Activated naive CD4-positive, alpha-beta T cell treated with anti-CD3 and anti-CD28 coated beads, Interleukin-2, amount 50 U/mL, for 16 hours (primary cell): ENCODE measurements at regions not wholly inside any gene's neighbourhood (a gene's known extent, or its start where the extent isn't known, plus 50 kb on each side); places are given as distances from the start of the nearest gene placed in this dataset.

Experiments used
- DNase-seq: peaks from one replicate; pipeline ENCODE4 v3.0.0-alpha.2; 2020

DNA sequence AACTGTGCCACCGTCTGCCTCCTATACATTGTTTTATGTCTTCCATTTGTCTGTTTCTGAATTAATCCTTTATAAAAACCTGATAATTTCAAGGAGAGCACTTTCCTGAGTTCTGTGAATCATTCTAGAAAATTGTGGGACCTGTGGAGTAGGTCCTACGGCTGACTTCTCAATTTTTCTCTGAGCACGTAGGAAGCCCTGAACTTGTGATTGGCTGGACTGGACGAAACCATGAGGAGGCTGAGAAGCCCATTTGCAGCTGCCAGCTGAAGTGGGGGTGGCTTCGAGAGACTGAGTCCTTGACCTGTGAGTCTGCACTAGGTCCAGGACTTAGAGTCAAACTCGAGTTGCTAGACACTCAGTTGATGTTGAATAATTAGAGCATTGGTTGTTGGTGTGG, 277.1 kb upstream of the NCAM2 start:
- no peak for DNase-seq

DNA sequence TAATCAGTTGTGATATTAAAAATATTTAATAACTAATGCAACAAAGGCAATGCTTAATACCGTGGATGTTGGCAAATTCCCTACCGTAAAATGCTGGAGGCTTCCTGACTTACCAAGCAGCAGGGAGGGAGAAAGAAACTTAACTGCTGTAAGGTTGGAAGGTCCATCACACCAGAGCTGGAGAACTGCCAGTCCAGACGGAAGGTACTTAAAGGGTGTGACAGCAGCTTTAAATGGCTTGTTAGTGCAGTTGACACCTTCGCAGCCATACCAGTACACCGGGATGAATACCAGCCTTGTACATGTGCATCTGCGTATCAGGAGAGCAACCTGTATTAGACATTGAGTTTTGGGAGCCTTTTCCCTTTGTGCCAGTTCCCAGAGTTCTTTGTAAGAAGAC, 269.5 kb upstream of the NCAM2 start:
- no peak for DNase-seq

DNA sequence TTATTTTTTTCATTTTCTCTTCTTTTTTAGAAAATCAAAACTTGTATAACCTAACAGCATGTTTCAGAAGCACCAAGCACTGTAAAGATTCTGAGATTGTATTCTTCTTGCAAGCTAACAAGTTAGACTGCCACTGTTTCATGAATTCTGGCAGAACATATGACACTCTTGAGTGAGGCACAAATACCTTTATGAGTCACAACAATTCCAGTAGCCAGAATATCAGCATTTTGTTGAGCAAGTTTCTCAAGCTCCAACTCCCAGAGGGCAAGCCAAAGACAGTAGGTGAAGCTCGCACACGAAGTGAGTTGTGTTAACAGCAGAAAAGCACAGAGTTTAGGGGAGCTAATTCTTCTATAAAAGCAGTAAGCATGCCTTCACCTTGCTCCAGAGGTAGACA, 268.8 kb upstream of the NCAM2 start:
- DNase-seq: no peak

DNA sequence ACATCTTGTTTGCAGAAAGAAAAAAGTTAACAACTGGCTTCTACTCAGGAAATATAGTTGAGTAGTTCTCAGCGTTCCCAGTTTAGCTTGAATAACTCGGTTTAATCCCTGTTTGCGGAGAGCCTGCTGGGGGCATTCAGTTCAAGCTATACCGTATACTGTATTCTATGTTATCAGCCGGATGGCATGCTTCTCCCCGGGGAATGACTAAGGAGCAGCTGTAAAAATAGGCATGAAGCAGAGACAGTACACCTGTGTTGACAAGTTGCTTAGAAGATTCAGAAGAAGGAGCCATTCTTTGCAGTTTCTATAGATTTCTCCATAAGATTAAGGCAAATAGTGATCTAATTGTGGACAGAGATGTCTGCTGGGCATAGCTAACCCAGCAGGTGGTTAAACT, 267.8 kb upstream of the NCAM2 start:
- no peak for DNase-seq

DNA sequence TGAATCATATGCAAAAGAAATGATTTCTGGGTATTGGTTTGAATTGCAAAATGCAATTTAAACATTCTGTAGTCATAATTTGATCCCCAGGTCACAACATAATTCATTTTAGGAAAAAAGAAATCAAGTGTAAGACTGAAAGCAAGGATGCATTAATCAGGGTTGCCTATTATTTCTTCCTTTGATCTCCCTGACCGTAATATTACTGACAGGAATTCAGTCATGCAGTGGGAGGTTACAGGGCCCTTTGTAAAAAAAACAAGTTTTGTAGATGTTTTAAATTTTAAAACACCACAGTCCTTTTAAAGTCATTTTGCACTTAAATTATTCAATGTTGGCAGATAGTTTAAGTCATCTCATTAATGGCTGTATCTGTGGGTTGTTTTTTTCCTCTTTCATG, 263.0 kb upstream of the NCAM2 start:
- no peak for DNase-seq

DNA sequence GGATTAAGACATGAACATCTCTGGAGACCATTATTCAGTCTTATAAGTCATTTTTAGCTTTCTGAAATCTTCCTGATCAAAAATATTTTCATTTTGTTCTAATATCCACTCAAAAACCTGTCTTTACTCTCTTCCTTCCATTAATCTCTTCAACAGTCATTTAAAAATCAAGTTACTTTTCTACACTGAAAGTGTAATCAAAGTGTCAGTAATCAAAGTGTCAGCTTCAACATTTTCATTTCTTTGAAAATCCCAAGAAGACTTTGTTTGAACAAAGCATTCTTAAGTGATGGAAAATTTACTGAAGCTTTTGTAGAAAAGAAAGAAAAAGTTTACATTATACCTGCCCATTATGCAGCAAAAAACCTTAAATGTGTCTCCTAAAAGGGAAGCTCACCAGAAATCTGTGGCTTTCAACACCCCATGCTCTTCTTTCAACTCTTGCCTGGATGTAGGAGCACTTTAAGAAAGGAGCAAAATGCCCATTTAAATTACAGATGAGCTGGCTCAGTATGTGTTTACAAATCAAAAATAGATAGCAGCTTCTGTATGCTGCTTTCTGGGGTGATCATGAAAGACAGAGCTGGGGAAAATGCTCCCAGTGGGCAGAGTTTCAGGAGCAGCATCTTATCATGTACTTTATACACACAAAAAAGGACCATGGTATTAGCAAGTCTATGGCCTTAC, 260.8 kb upstream of the NCAM2 start:
- DNase-seq: no peak

DNA sequence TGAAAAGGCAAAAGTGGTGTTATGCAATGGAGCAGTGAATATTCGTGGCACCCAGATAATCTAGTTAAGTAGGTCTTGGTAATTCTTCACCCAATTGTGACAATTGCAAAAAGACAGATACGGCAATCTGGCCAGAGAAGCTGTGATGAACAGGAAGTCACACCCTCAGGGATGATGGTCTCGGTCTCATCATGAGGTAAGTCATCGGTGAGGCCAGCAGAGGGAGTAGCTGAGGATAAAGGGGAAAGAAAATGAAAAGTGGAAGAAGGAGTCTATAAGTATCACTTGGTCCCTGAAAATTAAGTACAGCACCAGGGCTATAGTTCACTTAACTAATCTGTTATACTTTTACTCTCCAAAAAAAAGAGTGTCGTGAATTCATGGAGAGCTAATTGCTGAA, 258.8 kb upstream of the NCAM2 start:
- no peak for DNase-seq

DNA sequence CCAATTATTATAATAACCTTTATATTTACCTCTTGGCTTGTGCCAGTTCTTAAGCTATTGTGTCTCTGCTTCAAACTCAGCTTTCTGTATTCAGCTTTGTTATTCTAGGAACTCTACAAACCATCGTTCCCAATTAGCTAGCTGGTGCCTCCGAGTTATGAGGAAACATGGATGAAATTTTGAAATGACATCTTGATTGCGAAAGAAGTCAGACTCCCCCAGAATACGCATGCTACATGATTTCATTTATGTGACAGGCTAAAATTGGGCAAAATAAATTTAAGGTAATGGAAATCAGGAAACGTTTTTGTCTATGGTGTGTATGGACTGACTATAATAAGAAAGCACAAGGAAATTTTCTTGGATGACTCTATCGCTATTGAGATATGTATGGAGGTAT, 256.8 kb upstream of the NCAM2 start:
- no peak for DNase-seq

DNA sequence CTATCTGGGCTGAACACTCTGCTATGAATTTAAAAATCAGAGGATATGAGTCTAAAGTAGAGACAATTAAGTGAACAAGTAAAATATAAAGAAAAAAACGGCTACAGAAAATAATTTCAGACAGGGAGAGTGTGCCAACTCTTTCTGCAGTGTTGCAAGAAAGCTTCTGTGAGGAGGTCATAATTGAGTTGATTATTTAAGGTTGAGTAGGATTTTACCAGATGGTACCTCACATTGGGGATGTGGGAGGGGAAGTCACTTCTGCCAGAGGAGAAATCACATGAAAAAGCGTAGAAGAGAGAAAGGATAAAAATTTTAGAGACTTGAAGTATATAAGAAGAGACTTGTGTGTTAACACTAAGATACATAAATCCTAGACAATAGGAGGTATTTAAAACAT, 238.0 kb upstream of the NCAM2 start:
- no peak for DNase-seq

DNA sequence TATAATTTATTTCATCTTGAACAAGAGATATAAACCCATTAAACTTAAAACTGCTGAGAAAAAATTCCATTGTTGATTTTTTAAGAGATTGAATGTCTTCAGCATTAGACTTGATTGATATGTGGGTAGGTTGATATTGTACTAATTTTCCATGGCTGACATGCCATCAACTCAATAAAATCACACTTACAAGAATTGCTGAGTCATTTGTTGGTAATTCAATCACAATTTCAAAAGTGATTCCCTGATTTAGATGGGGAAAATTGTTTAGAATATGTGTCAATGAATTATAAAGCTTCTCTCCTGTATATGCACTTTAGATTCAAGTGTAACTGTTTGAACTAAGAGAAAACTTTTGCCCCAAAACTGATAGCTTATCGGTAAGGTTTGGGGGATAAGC, 223.5 kb upstream of the NCAM2 start:
- DNase-seq: no peak

DNA sequence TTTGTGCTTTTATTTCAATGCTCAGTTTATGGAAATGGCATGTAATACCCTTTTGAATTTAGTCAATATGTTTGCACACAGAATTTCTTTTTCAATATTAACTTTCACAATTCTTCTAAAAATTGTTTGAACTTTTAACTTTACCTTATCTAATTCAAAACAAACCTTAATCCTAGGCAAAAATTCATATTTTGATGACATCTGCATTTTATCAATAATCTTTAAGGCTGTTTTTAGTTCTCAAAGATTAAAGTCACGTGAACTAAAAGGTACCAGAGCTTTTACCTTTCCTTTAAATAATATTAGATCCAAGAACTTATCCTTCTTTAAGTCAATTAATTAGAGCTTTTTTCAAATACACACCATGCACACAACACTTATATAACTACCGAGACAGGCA, 218.9 kb upstream of the NCAM2 start:
- no peak for DNase-seq

DNA sequence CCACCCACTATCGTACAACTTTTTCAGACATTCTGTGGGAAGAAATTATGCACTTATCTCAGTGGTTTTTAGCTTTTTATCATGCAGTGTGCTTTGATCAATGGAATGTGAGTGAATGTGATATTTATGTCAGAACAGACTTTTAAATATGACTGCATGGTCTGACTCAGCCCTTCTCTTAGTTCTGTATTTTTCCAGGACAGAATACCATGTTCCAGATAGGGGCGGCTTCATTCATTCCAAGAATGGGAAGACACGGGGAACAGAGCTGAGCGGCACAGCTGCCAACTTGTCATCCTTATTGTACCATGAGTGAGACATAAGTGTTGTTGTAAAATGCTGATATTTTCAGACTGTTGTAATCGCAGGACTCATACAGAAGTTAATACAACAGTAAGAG, 214.6 kb upstream of the NCAM2 start:
- no peak for DNase-seq

DNA sequence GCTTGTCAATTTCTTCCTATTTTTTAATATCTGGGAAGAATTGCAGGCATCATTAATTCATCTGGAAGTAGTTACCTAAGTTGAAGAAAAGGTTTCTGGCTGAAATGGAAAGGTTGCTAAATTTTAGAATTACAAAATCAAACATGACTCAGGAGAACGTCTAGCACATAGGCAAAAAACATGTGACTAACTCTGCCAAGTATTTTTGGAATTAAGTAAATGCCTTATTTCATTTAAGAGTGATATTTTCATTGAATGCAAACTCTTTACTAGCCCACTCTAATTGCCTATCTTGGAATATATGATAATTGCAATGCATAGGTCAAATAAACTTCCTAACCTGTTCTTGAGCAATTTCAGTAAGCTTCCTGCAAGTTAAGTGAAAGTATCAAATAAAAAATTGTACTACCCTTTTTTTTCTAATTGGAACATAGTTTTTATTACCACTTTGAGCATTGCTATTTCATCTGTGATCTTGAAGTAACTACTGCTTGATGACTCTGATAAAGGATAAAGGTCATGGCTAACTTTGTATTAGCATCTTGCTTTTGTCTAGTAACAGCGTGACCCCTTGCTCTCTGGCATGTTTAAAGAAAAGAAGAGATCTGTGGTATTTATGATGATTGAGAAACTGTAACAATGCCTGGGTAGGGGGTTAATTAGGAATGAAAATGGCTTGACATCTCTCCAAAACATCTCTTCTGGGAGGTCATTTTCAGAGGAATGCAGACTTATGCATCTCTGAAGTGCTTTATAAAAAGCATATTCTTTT, 208.3 kb upstream of the NCAM2 start:
- no peak for DNase-seq

DNA sequence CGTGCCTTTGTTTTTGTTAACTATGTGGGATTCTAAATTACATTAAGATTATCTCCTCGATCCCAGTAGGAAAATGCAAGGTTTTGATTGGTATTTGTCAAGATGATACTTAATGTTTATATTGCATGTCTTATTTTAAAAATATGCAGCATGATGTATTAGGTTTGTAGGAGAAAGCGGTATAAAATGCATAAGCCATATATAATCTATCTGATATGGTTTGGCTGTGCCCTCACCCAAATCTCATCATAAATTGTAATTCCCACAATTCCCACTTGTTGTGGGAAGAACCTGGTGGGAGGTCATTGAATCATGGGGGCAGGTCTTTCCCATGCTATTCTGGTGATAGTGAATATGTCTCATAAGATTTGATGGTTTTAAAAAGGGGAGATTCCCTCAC, 198.1 kb upstream of the NCAM2 start:
- no peak for DNase-seq

DNA sequence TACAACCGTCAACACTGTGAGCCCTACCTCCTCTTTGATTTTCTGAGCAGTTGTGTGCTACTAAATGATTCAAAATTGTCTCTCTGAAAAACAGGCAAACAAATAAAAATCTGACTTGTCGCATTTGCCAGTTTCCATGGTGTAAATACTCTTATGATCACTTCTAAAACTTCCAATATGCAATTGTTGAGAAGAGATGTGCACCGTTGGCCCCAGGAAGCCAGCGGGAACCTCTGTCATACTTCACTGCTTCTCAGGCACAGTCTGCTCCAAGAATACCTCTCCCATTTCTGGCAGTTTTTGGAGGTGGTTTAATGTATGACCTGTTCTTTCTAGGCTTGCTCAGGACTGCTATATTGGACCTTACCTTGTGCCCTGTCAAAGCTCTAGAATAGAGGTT, 196.0 kb upstream of the NCAM2 start:
- DNase-seq: no peak

DNA sequence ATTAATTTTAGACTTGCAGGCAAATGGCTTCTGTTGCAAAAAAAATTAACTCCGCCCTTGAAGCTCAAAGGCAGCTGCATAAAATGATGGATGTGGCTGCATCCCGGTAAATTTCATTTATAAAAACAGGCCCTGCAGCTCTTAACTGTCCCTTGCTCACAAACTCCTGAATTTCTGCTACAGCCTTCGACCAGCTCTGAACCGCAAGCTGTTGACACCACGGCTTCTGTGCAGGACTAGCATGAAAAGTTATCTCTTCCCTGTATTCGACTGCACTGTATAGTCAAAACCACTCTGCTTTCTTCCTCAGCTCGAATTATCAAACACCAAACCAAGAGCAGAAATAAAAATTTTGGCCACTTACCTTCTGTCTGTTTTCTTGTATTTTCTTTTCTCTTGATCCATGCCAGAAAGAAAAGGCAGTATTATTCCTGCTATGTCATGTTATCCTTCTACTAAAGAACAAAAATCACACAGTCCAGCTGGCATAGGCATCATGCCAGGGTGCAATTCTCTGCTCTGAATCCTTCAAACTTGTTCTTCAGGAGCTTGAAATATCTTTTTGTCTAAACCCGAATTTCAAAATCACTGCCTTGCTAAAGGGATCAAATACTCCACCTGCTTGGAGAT, 195.5 kb upstream of the NCAM2 start:
- no peak for DNase-seq

DNA sequence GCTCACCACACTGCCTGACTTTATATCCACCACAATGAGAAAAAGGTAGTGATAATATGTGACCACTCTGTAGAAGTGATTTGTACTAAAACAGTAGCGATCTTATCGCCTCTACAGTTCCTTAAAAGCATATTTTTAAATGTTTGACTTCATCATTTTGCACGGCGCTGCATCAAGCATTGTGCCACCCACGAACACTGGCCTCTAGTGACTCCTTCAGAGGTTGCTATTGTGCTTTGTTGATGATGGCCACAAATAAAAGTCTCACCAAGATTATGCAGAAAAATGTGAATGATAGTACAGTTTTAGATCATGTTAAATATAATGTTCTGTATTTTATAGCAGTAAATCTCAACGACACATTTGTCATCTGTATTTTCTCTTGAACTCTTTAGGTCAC, 186.5 kb upstream of the NCAM2 start:
- DNase-seq: no peak

DNA sequence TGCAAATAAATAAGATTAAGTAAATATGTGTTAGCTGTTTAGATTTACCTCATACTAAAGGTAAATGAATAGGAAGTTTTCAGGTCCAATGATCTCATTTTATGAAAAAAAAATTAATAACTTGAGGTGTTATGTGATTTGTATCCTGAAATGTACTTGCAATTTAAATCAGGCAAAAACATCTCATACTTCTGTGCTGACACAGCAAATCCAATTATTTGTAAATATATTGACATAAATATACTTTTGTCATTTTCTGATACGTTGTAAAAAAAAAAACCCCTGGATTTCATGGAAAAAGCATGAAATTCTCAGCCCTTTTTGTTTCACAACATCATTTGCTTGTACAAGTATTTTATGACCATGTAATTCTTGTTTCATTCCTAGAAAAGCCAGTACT, 184.1 kb upstream of the NCAM2 start:
- no peak for DNase-seq

DNA sequence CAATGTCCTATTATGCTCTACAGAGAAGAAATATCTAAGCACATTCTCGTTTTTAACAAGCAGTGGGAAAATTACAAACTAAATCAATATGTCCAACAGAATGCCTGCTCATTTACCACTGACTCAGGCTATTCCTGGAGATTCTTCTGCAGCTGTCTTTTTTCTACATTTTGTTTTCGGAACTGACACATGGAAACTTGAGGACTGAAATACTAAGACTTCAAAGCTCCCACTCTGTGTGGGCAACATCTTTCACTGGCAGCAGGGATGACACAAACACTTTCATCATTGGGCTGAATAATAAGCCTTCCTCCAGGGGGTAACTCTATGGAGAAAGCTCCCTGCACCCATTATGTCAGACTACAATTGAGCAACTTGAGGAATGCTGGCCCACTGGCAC, 175.5 kb upstream of the NCAM2 start:
- no peak for DNase-seq

DNA sequence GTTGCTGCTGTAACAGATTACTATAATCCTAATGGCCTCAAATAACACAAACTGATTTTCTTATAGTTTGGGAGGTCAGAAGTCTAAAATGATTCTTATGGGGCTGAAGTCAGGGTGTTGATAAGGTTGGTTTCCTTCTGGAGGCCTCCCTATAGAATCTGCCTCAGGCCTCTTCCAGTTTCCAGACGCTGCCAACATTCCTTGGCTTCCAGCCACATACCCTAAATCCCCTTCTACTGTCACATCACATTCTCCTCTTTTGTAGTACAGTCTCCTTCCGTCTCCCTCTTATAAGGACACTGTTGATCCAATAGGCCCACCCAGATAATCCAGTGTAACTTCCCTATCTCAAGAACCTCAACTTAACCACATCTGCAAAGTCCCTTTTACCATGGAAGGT, 145.3 kb upstream of the NCAM2 start:
- no peak for DNase-seq

DNA sequence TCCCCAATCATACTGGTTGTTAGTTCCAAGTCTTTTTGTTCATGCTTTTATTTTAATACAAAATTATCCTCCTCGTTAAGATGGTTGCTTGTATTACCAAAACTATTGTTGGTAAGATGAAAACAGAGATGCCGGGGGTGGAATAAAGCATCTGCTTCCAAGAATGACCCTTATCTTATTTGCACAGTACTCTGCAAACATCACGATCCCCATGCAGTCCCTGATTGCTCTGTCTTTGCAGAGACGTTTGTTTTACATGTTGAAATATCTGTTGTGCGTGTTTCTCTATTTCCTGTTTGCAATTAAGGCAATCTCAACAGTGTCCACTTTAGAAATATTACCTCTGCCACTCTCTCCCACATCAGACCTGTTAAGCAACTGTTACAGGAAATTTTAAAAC, 141.3 kb upstream of the NCAM2 start:
- no peak for DNase-seq

DNA sequence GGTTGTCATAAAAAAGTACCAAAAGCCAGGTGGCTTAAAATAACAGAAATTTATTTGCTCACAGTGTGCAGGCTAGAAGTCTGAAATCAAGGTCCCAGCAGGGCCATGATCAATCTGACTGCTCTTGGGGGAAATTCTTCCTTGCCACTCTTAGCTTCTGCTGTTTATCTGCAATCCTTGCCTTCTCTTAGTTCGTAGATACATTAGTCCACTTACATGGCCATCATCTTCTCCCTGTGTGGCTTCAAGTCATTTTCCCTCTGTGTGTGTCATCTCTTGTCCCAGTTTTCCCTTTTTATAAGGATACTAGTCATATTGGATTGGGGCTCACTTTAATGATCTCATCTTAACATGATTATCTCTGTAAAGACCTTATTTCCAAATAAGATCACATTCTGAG, 124.0 kb upstream of the NCAM2 start:
- no peak for DNase-seq

DNA sequence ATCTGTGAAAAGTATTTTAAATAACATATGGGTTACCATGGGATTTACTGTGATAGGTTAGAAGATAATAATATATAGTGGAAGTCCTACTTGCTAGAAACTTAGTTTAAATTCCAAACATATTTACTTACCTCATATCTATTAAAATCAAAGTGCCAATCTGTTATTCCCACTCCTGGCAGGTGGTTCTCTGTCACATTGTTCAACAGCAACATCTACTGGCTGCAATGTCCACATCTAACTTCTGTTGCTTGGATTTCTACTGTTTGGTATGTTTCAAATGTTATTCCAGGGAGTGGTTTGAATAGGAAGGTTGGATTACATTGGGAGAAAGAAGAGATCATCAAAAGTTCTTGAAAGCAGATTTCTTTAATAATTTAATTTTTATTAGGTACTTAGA, 122.5 kb upstream of the NCAM2 start:
- no peak for DNase-seq

DNA sequence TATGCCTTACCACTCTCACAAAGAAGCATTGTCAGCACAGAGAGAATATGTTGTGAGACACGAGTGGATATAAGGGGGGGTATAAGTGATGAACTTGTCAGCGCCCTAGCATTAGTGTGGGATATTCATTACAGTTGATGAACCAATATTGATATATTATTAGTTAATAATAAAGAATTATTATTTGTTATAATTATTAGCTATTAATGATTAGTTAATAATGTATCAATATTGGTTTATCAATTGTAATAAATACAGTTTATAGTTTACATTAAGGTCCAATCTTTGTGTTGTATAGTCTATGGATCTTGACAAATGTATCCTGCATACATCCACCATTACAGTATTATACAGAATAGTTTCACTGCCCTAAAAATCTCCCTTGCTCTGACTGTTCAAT, 120.2 kb upstream of the NCAM2 start:
- no peak for DNase-seq
